MM.1S (cell line): ENCODE measurements at regions not wholly inside any gene's neighbourhood (a gene's known extent, or its start where the extent isn't known, plus 50 kb on each side); places are given as distances from the start of the nearest gene placed in this dataset.

Experiments used
- EZH2 ChIP-seq: fragments of 300-600 bp; sonication (generic); optimal IDR thresholded peaks from 2 replicates; pipeline ENCODE3; 2017; ENCODE audit warnings: low read depth, mild to moderate bottlenecking, antibody characterized with exemption, low read length, mixed read lengths
- EZH2phosphoT487 ChIP-seq: fragments of 300-600 bp; sonication (generic); IDR thresholded peaks from 2 replicates; pipeline ENCODE4 v1.6.1; 2018; ENCODE audit warnings: antibody characterized with exemption, low read length
- TF ChIP-seq, protein P1 (sequence below): fragments of 300-600 bp; sonication (generic); IDR thresholded peaks from 2 replicates; pipeline ENCODE4 v1.5.1; 2016; ENCODE audit warnings: antibody characterized with exemption, low read length, mixed read lengths

DNA sequence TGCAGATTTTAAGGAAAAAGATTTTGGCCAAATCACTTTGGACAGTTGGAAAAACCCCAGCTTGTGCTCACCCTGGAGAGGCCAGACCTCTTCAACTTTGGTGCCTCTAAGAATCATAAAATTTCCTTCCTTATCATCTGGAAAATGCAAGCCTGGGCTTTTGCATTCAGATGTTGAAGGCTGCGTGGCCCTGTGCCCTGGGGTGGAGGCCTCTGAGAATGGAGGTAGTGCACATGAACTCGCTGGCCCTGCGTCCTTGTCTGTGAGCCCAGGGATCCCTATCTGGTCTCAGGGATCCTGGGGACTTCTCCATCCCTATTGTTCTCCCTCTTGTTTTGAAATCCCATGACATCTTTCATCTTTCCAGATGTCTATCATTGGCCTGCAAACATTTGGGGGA is 64.6 kb upstream of the ARNT2 start:
- TF ChIP-seq, protein P1, sequence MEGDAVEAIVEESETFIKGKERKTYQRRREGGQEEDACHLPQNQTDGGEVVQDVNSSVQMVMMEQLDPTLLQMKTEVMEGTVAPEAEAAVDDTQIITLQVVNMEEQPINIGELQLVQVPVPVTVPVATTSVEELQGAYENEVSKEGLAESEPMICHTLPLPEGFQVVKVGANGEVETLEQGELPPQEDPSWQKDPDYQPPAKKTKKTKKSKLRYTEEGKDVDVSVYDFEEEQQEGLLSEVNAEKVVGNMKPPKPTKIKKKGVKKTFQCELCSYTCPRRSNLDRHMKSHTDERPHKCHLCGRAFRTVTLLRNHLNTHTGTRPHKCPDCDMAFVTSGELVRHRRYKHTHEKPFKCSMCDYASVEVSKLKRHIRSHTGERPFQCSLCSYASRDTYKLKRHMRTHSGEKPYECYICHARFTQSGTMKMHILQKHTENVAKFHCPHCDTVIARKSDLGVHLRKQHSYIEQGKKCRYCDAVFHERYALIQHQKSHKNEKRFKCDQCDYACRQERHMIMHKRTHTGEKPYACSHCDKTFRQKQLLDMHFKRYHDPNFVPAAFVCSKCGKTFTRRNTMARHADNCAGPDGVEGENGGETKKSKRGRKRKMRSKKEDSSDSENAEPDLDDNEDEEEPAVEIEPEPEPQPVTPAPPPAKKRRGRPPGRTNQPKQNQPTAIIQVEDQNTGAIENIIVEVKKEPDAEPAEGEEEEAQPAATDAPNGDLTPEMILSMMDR = no peak
- TF ChIP-seq EZH2 = no peak
- TF ChIP-seq EZH2phosphoT487 = no peak
